SH-SY5Y (cell line): ENCODE measurements at regions not wholly inside any gene's neighbourhood (a gene's known extent, or its start where the extent isn't known, plus 50 kb on each side); places are given as distances from the start of the nearest gene placed in this dataset.

Source experiments
- GATA2 ChIP-seq: IDR thresholded peaks from 2 replicates; pipeline ENCODE4 v1.6.1; 2011; ENCODE audit warnings: mild to moderate bottlenecking, low read depth, low read length
- GATA3 ChIP-seq: IDR thresholded peaks from 2 replicates; pipeline ENCODE4 v1.6.1; 2011; ENCODE audit warnings: low read depth, mild to moderate bottlenecking, low read length, moderate library complexity

DNA sequence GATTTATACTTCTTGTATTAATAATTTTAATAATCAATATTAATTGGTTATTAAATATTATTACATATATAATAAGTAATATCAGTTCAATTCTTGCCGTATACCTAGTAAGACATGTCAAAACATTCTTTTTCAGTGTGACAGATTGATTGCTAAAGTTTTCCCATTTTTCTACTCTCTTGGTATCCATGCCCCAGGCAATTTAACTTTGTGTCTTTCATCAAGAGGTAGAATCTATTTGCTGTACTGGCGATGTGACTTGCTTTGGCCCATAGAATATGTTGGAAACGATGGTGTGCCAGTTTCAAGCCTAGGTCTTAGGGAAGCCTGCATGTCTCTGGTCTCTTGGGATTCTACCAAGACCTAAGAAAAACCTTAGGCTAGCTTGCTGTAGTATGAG, 436.1 kb upstream of the ADAMTS5 start:
- TF ChIP-seq GATA3 (no peak), GATA2 (no peak)

GRCh38 chr21:27400045-27400444, 433.2 kb upstream of the ADAMTS5 start:
- TF ChIP-seq GATA2 (no peak), GATA3 (no peak)

- TF ChIP-seq GATA3 (no peak), GATA2 (no peak)
Observed at GRCh38 chr21:27397578-27397977, 430.7 kb upstream of the ADAMTS5 start.

DNA sequence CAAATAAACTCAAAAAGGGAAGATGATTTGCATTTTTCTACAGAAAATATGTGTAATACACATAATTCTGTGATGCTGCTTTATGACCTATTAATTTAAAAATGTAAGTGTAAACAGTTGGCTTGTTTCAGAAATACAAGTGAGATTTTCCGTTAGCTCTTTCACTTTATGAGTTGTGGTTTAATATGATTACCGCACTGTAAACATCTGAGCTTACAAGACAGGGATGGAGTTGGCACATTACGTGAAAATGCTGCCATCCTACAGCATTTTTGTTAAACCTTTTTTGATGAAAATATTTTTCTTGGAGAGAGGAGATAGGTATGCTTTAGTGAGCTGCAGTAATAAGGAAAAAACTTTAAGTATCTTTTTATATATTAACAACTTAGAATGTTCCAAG, 426.8 kb upstream of the ADAMTS5 start:
- TF ChIP-seq GATA2 (no peak), GATA3 (no peak)

GRCh38 chr21:27391990-27392389, 425.1 kb upstream of the ADAMTS5 start:
- TF ChIP-seq GATA3 (no peak), GATA2 (no peak)

DNA sequence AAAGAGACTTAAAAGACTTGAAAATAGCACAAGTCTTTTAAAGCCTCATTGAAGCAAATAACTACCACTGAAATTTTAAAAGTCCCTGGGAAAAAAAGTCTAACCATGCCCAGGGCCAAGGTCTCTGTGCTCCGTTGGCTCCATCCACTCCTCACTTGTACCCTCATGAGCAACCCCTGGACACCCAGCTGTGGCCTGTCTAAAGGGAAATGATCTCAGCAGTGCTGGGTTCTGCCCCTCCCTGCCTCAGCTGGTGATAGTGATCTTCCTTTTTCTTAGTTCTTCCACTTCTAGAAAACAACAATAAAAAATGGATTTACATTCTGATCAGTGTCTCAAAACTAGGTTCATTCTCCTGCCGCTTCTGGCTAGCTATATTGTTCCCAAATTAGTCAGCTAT, 423.5 kb upstream of the ADAMTS5 start:
- TF ChIP-seq GATA2 (no peak), GATA3 (no peak)

DNA sequence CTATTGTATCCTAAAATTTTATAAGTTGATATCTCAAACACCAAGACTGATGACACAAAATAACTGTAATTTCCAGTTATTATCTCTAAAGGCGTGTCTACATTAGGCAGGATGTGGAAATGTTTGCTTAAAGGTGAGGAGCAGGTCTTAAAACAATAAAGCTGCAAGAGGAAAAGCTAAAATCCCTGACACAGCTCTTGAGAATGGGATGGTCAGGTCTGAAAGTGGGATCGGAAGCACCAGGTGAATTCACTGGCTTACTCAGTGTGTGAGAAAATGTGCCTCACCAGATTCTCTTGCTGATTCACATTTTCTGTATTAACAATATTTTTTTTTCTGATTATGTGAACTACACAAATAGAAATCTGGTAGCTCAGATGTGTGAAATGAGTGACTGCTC, 421.9 kb upstream of the ADAMTS5 start:
- TF ChIP-seq GATA2 (no peak), GATA3 (no peak)

DNA sequence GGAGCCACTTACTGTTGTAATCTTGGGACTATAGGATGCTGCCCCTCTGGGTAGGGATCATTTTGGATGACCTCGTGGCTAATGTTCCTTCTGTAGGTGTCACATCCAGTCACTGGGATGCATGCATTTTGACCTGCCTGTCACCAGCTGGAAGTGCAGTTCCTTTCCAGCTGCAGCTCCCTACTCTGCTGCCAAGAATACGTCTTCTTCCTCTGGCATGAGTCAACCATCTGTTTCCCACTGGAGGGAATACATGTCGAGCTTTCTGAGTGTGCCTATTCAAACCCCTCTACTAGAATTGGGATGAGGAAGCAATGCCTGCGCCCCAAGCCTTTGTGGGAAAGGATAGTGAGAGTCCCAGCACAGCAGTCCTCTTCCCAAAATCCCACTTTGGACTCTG, 415.5 kb upstream of the ADAMTS5 start:
- TF ChIP-seq GATA3, result no peak
- TF ChIP-seq GATA2, result no peak

- TF ChIP-seq GATA3 (no peak), GATA2 (no peak)
Observed at GRCh38 chr21:27380303-27380702, 413.4 kb upstream of the ADAMTS5 start.

DNA sequence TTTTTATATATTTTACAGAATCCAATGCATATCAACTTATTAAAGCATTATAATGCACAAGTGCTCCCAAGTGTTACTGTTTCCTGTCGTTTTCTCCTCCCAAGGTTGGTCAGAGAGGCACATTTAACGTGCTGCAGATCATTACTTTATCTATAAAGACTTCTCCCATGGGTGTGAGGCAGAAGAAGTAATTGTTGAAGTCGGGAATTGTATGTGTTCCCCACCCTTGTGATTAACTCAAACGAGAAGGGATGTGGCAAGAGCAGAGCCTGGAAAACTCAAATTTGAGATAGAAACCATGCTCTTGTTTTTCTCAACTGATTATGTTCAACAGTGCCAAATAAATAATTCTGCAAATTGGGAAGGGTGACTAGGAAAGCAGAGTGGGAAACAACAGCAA, 412.5 kb upstream of the ADAMTS5 start:
- TF ChIP-seq GATA3 (no peak), GATA2 (no peak)

DNA sequence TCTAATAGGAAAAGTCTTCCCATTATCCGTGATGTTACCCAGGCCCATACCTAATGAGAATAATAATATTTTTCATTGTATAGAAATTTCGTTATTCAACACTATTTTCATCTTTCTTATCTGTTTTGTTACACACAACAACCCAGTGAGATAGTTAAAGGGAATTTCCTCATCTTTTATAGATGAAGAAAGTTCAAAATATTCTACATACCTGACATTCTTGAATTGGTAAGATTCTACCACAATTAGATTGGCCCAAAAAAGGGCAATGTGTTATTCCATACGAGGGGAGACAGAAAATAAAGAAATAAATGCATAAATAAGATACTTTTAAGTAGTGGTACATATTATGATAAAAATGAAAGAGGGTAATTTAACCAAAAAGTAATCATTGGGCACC, 405.5 kb upstream of the ADAMTS5 start:
- TF ChIP-seq GATA2, result no peak
- no peak for TF ChIP-seq GATA3

DNA sequence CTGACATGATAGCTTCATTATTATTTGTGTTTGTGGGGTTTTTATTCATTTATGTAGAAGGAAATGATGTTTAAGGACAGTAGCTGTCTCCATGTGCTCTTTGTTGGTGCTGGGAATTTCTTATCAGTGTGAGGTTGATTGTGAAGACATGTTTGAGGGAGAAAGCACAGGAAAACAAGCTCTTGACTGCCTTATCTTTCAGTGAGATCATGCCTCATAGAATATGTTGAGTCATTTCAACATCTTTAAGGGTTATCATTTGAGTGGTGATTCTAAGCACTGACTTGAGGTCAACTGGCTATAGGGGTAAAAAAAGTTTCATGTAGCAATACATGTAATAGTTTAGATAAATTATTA, 405.1 kb upstream of the ADAMTS5 start:
- TF ChIP-seq GATA2 (no peak), GATA3 (no peak)

- TF ChIP-seq GATA2 (no peak), GATA3 (no peak)
Observed at GRCh38 chr21:27371115-27371974, 404.5 kb upstream of the ADAMTS5 start.

DNA sequence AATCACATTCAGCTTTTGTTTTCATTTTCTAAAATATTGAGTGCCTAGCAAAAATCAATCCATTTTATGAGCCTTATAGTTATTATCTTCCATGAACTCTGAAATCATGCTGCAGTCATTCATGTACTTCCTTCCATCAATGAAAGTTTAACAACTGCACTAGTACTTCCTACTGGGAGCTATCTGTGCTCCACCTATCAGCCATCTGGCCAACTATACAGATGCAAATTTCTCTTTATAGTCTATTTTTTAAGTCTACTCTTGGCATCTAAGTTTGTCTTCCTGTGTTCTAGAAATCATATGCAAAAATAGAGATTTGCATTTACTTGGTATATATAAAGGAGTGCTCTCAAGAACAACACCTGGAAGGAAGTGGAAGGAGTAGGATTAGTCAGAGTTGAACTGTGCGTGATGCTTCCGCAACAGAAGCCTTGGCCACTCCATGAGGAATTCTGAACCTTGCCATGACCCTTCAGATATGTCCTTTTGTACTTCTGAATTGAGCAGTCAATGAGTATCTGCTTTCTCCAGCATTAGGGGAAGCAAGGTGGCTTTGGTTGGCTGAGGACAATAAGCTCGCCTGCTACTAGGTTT, 403.2 kb upstream of the ADAMTS5 start:
- TF ChIP-seq GATA2 (no peak), GATA3 (no peak)

DNA sequence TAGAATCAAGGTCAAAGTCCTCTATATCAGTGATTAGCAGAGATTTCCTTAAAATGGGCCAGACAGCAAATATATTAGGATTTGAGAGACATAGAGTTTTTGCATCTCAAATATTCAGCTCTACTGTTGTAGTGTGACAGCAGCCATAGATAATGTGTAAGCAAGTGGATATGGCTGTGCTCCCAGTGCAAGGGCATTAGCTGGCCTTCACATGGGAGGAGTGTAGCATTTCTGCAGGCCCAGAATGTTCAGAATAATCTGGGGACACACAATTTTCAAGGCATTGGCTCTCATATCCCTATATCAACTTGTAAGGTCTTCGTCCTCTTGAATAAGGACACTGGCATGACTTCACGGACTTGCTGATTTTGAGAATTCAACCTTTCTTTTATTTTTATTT, 402.3 kb upstream of the ADAMTS5 start:
- TF ChIP-seq GATA2 (no peak), GATA3 (no peak)
